ENCODE measurements at regions not wholly inside any gene's neighbourhood (a gene's known extent, or its start where the extent isn't known, plus 50 kb on each side); places are given as distances from the start of the nearest gene placed in this dataset.

- DNase-seq (ENCODE audit: low spot score), result no peak
These were observed 66.9 kb upstream of the UNC5B start for GRCh38 chr10:71145352-71145945.

- no peak for DNase-seq (ENCODE audit: low spot score)
These were observed 61.6 kb upstream of the UNC5B start for GRCh38 chr10:71150796-71151195.

- DNase-seq (ENCODE audit: low spot score), result no peak
These were observed 60.3 kb upstream of the UNC5B start for GRCh38 chr10:71152043-71152442.

- no peak for DNase-seq (ENCODE audit: low spot score)
These were observed 55.9 kb upstream of the UNC5B start for GRCh38 chr10:71156436-71156835.

GRCh38 chr10:71157435-71157834, 54.9 kb upstream of the UNC5B start:
- no peak for DNase-seq (ENCODE audit: low spot score)

GRCh38 chr10:71158251-71158650, 54.1 kb upstream of the UNC5B start:
- no peak for DNase-seq (ENCODE audit: low spot score)

- no peak for DNase-seq (ENCODE audit: low spot score)
These were observed 53.5 kb upstream of the UNC5B start for GRCh38 chr10:71158902-71159301.

- DNase-seq (ENCODE audit: low spot score), result no peak
These were observed 52.5 kb upstream of the UNC5B start for GRCh38 chr10:71159892-71160291.

GRCh38 chr10:71161425-71161824, 50.9 kb upstream of the UNC5B start:
- peak; percentile 75 for DNase-seq (ENCODE audit: low spot score)

Measured in H4 (cell line).